Liver (tissue), 8 donors: ENCODE measurements at regions not wholly inside any gene's neighbourhood (a gene's known extent, or its start where the extent isn't known, plus 50 kb on each side); places are given as distances from the start of the nearest gene placed in this dataset.

ENCODE experiments used
- DNase-seq: peaks from one replicate; pipeline ENCODE4 v3.0.0-alpha.2; 2017; ENCODE audit warnings: low spot score
- H3K27ac ChIP-seq, 2 donors: one replicate each; pipeline ENCODE4 v1.7.0; 2013; ENCODE audit warnings: inconsistent platforms in 2 of 2, low read length in 2 of 2, control low read depth in 1 of 2, low read depth in 1 of 2, mild to moderate bottlenecking in 1 of 2
- H3K27me3 ChIP-seq, 4 donors: one replicate each; pipeline versions ENCODE4 v1.6.1 to v1.7.0; 2013; ENCODE audit warnings: low read length in 3 of 4, inconsistent platforms in 1 of 4, mild to moderate bottlenecking in 1 of 4, moderate library complexity in 1 of 4; ENCODE audit not compliant: control insufficient read depth in 4 of 4, insufficient read depth in 4 of 4
- H3K36me3 ChIP-seq, 4 donors: one replicate each; pipeline versions ENCODE4 v1.6.1 to v1.7.0; 2013; ENCODE audit warnings: low read length in 3 of 4, mild to moderate bottlenecking in 3 of 4, low read depth in 1 of 4, moderate library complexity in 1 of 4; ENCODE audit not compliant: control insufficient read depth in 4 of 4, insufficient read depth in 3 of 4
- H3K4me1 ChIP-seq, 4 donors: one replicate each; pipeline versions ENCODE4 v1.6.1 to v1.7.0; 2013; ENCODE audit warnings: low read length in 3 of 4, mild to moderate bottlenecking in 3 of 4, moderate library complexity in 1 of 4; ENCODE audit not compliant: control insufficient read depth in 4 of 4, insufficient read depth in 4 of 4
- H3K4me3 ChIP-seq, 3 donors: one replicate each; pipeline versions ENCODE4 v1.6.1 to v1.7.0; 2013; ENCODE audit warnings: low read length in 3 of 3, control low read depth in 1 of 3, low read depth in 1 of 3, mild to moderate bottlenecking in 1 of 3
- H3K9ac ChIP-seq, 2 donors: one replicate each; pipeline ENCODE4 v1.7.0; 2013; ENCODE audit warnings: low read length in 2 of 2, mild to moderate bottlenecking in 2 of 2, moderate library complexity in 2 of 2, control low read depth in 1 of 2, low read depth in 1 of 2
- H3K9me3 ChIP-seq, 4 donors: one replicate each; pipeline versions ENCODE4 v1.6.1 to v1.7.0; 2013; ENCODE audit warnings: low read length in 3 of 4; ENCODE audit not compliant: control insufficient read depth in 4 of 4
- ATF3 ChIP-seq: IDR thresholded peaks from 2 replicates; pipeline ENCODE4 v1.6.1; 2016; ENCODE audit warnings: antibody characterized with exemption
- CTCF ChIP-seq: fragments of 150-350 bp; IDR thresholded peaks from 2 replicates; pipeline ENCODE4 v1.5.1; 2017; ENCODE audit warnings: improper control_type of control experiment, low read depth, low read length; ENCODE audit not compliant: missing input control
- EGR1 ChIP-seq, 2 donors: IDR thresholded peaks; 2 replicates each; pipeline ENCODE4 v1.6.1; 2016 to 2018; ENCODE audit warnings: antibody characterized with exemption in 2 of 2, low read depth in 2 of 2
- FOXA1 ChIP-seq: IDR thresholded peaks from 2 replicates; pipeline ENCODE4 v1.6.1; 2016; ENCODE audit warnings: antibody characterized with exemption
- FOXA2 ChIP-seq: IDR thresholded peaks from 2 replicates; pipeline ENCODE4 v1.6.1; 2016; ENCODE audit warnings: antibody characterized with exemption
- GABPA ChIP-seq, 2 donors: IDR thresholded peaks in 1 of 2; conservative IDR thresholded peaks in 1 of 2; 2 replicates each; pipeline ENCODE4 v1.6.1; 2016; ENCODE audit warnings: antibody characterized with exemption in 2 of 2, mild to moderate bottlenecking in 1 of 2, moderate library complexity in 1 of 2
- HNF4A ChIP-seq, 2 donors: conservative IDR thresholded peaks; 2 replicates each; pipeline ENCODE4 v1.6.1; 2016; ENCODE audit warnings: antibody characterized with exemption in 2 of 2, mild to moderate bottlenecking in 2 of 2
- HNF4G ChIP-seq: IDR thresholded peaks from 2 replicates; pipeline ENCODE4 v1.6.1; 2016; ENCODE audit warnings: antibody characterized with exemption
- JUND ChIP-seq, 2 donors: IDR thresholded peaks; 2 replicates each; pipeline ENCODE4 v1.6.1; 2016; ENCODE audit warnings: antibody characterized with exemption in 2 of 2
- MAX ChIP-seq: IDR thresholded peaks from 2 replicates; pipeline ENCODE4 v1.6.1; 2016; ENCODE audit warnings: antibody characterized with exemption
- NR2F2 ChIP-seq: IDR thresholded peaks from 2 replicates; pipeline ENCODE4 v1.6.1; 2016; ENCODE audit warnings: antibody characterized with exemption
- RAD21 ChIP-seq, 2 donors: IDR thresholded peaks; 2 replicates each; pipeline ENCODE4 v1.6.1; 2016; ENCODE audit warnings: antibody characterized with exemption in 2 of 2, mild to moderate bottlenecking in 2 of 2
- REST ChIP-seq: IDR thresholded peaks from 2 replicates; pipeline ENCODE4 v1.6.1; 2016; ENCODE audit warnings: antibody characterized with exemption, mild to moderate bottlenecking
- RXRA ChIP-seq, 2 donors: IDR thresholded peaks; 2 replicates each; pipeline ENCODE4 v1.6.1; 2017 to 2018; ENCODE audit warnings: antibody characterized with exemption in 2 of 2, mild to moderate bottlenecking in 1 of 2
- SP1 ChIP-seq: IDR thresholded peaks from 2 replicates; pipeline ENCODE4 v1.6.1; 2018; ENCODE audit warnings: antibody characterized with exemption, mild to moderate bottlenecking
- TAF1 ChIP-seq: conservative IDR thresholded peaks from 2 replicates; pipeline ENCODE4 v1.6.1; 2016; ENCODE audit warnings: antibody characterized with exemption, mild to moderate bottlenecking
- YY1 ChIP-seq: IDR thresholded peaks from 2 replicates; pipeline ENCODE4 v1.6.1; 2016; ENCODE audit warnings: antibody characterized with exemption, mild to moderate bottlenecking
- ZBTB33 ChIP-seq: IDR thresholded peaks from 2 replicates; pipeline ENCODE4 v1.6.1; 2016; ENCODE audit warnings: antibody characterized with exemption
- WGBS: extraction: QIAGEN DNeasy Blood & Tissue Kit; methylation state at CpG from one replicate; pipeline ENCODE4 v1.1.7; 2013; 5-methylcytosine and 5-hydroxymethylcytosine counted together
- donor health status: healthy.
- donor health status: healthy.
- donor health status: healthy.
- donor health status: healthy.
- donor health status: healthy.

- no peak overlapping the region for H3K4me3 ChIP-seq
- H3K4me1 ChIP-seq = no peaks in the 10 kb centered on the region
- no peaks in the 10 kb centered on the region for H3K36me3 ChIP-seq
- no peak for DNase-seq
- TF ChIP-seq TAF1 (no peak), RAD21 (IDR thresholded peaks at IDR 0.05) (no peak), JUND (IDR thresholded peaks at IDR 0.05) (no peak), ZBTB33 (no peak), MAX (no peak), FOXA1 (no peak), ATF3 (no peak), YY1 (no peak), FOXA2 (no peak), EGR1 (IDR thresholded peaks at IDR 0.05; ENCODE audit: low read depth in 2 of 2) (no peak), CTCF (no peak), GABPA (IDR thresholded peaks at IDR 0.05 in 1 of 2, conservative IDR thresholded peaks at IDR 0.05 in 1 of 2) (no peak), HNF4G (no peak), SP1 (no peak)
- H3K9me3 ChIP-seq = no peaks in the 10 kb centered on the region
- H3K9ac ChIP-seq = no peak overlapping the region
- no peak overlapping the region for H3K27ac ChIP-seq
- no peaks in the 10 kb centered on the region for H3K27me3 ChIP-seq
Measured at GRCh38 chr6:120103618-120104017, 754.1 kb upstream of the MAN1A1 start.

GRCh38 chr6:120096696-120097260 is 747.2 kb upstream of the MAN1A1 start:
- 72% methylated on average over 2 of the region's 2 CpGs for WGBS
- no peak overlapping the region for H3K4me3 ChIP-seq
- no peaks in the 10 kb centered on the region for H3K36me3 ChIP-seq
- peaks cover 0 to 4% (median 0%) of the 10 kb centered on the region in 4 donors for H3K27me3 ChIP-seq
- TF ChIP-seq REST (no peak), RXRA (IDR thresholded peaks at IDR 0.05) (no peak), HNF4G (no peak), RAD21 (IDR thresholded peaks at IDR 0.05) (no peak), TAF1 (no peak), NR2F2 (no peak), FOXA2 (no peak), SP1 (no peak), EGR1 (IDR thresholded peaks at IDR 0.05; ENCODE audit: low read depth in 2 of 2) (no peak), FOXA1 (no peak), JUND (IDR thresholded peaks at IDR 0.05) (no peak), CTCF (no peak), ATF3 (no peak), HNF4A (conservative IDR thresholded peaks at IDR 0.05) (no peak), ZBTB33 (no peak), YY1 (no peak), GABPA (IDR thresholded peaks at IDR 0.05 in 1 of 2, conservative IDR thresholded peaks at IDR 0.05 in 1 of 2) (no peak), MAX (no peak)
- no peak for DNase-seq
- no peak overlapping the region for H3K9ac ChIP-seq
- H3K27ac ChIP-seq = no peak overlapping the region
- H3K9me3 ChIP-seq = no peaks in the 10 kb centered on the region
- no peaks in the 10 kb centered on the region for H3K4me1 ChIP-seq
